H1 (cell line): ENCODE measurements at regions not wholly inside any gene's neighbourhood (a gene's known extent, or its start where the extent isn't known, plus 50 kb on each side); places are given as distances from the start of the nearest gene placed in this dataset.

Experiments
- CTCF ChIA-PET: fragments of 300-600 bp; sonication (Branson Sonifier 250); formaldehyde crosslinking; loops from one replicate; lab custom pipeline; 2021; ENCODE audit not compliant: partially characterized antibody; lab: Charles Lee
- POLR2A ChIA-PET: fragments of 300-600 bp; sonication (Branson Sonifier 250); formaldehyde crosslinking; loops from one replicate; lab custom pipeline; 2021; ENCODE audit warnings: inconsistent platforms; ENCODE audit not compliant: partially characterized antibody; lab: Charles Lee
- DNase-seq, 2 experiments: peaks; one replicate each; pipeline versions ENCODE4 v3.0.0 to v3.0.0-alpha.2; 2010 to 2022; ENCODE audit warnings: low spot score in 2 of 2, low read depth in 1 of 2, mixed read lengths in 1 of 2
- FAIRE-seq: peaks from 2 replicates; lab custom pipeline; 2011; peaks lifted over from hg19 to GRCh38; lab: Jason Lieb, UNC
- H2AFZ ChIP-seq: 2 replicates; pipeline ENCODE4 v1.8.1; 2012; ENCODE audit warnings: low read length, inconsistent platforms
- H2AK5ac ChIP-seq: 2 replicates; pipeline ENCODE4 v1.6.1; 2013; ENCODE audit warnings: low read depth, low read length
- H2BK120ac ChIP-seq: replicated peaks from 2 replicates; pipeline ENCODE3; 2013; ENCODE audit warnings: low read depth, low read length, inconsistent platforms
- H2BK12ac ChIP-seq: 2 replicates; pipeline ENCODE4 v1.6.1; 2013; ENCODE audit warnings: low read depth, low read length
- H2BK15ac ChIP-seq: 2 replicates; pipeline ENCODE4 v1.6.1; 2013; ENCODE audit warnings: low read length
- H2BK20ac ChIP-seq: 2 replicates; pipeline ENCODE4 v1.6.1; 2013; ENCODE audit warnings: low read length
- H2BK5ac ChIP-seq: 2 replicates; pipeline ENCODE4 v1.6.1; 2013; ENCODE audit warnings: low read depth, low read length
- H3K14ac ChIP-seq: 2 replicates; pipeline ENCODE4 v1.6.1; 2013; ENCODE audit warnings: inconsistent platforms; ENCODE audit not compliant: insufficient read length
- H3K18ac ChIP-seq: 2 replicates; pipeline ENCODE4 v1.6.1; 2013; ENCODE audit warnings: low read length; ENCODE audit errors: extremely low read depth
- H3K23ac ChIP-seq: 2 replicates; pipeline ENCODE4 v1.6.1; 2013; ENCODE audit warnings: inconsistent platforms; ENCODE audit not compliant: insufficient read length
- H3K23me2 ChIP-seq: 2 replicates; pipeline ENCODE4 v1.6.1; 2013; ENCODE audit warnings: low read depth, low read length
- H3K27ac ChIP-seq: 2 replicates; pipeline ENCODE4 v1.6.1; 2011; ENCODE audit warnings: low read depth, low read length, inconsistent platforms
- H3K27me3 ChIP-seq, 4 experiments: replicated peaks in 1 of 4; 1 replicate in 1 of 4; 2 replicates in 3 of 4; pipeline versions ENCODE4 v1.6.1 to v1.8.1; 2011 to 2013; ENCODE audit warnings: low read length in 3 of 4, mild to moderate bottlenecking in 3 of 4, inconsistent platforms in 2 of 4, mixed read lengths in 2 of 4, moderate library complexity in 1 of 4; ENCODE audit not compliant: control insufficient read depth in 3 of 4, insufficient read depth in 3 of 4; ENCODE audit errors: extremely low read depth in 1 of 4
- H3K36me3 ChIP-seq, 4 experiments: 2 replicates each; pipeline versions ENCODE4 v1.6.1 to v1.8.1; 2011 to 2013; ENCODE audit warnings: mild to moderate bottlenecking in 4 of 4, low read length in 3 of 4, moderate library complexity in 2 of 4, control low read depth in 1 of 4, inconsistent platforms in 1 of 4; ENCODE audit not compliant: insufficient read depth in 4 of 4, control insufficient read depth in 2 of 4
- H3K4ac ChIP-seq: replicated peaks from 2 replicates; pipeline ENCODE3; 2013; ENCODE audit warnings: low read length, low read depth, mixed read lengths, inconsistent platforms; ENCODE audit not compliant: insufficient read length
- H3K4me1 ChIP-seq, 4 experiments: replicated peaks in 1 of 4; 1 replicate in 1 of 4; 2 replicates in 3 of 4; pipeline versions ENCODE4 v1.6.1 to v1.8.1; 2011 to 2013; ENCODE audit warnings: low read length in 3 of 4, inconsistent platforms in 2 of 4, mixed read lengths in 1 of 4; ENCODE audit not compliant: insufficient read depth in 4 of 4, control insufficient read depth in 3 of 4
- H3K4me2 ChIP-seq, 2 experiments: 2 replicates each; pipeline versions ENCODE4 v1.6.1 to v1.8.1; 2011 to 2013; ENCODE audit warnings: low read depth in 2 of 2, low read length in 2 of 2, control low read depth in 1 of 2, inconsistent platforms in 1 of 2, mild to moderate bottlenecking in 1 of 2; ENCODE audit not compliant: insufficient read depth in 1 of 2
- H3K4me3 ChIP-seq, 4 experiments: fragments of 200-600, 300-600 bp in 1 of 4; sonication (generic), shearing (Covaris generic), sonication (Bioruptor Twin) in 1 of 4; 2 replicates each; pipeline versions ENCODE4 v1.5.1 to v1.8.1; 2011 to 2016; ENCODE audit warnings: low read length in 4 of 4, low read depth in 3 of 4, control low read depth in 2 of 4, inconsistent platforms in 2 of 4, mild to moderate bottlenecking in 2 of 4, mixed read lengths in 1 of 4, moderate library complexity in 1 of 4; ENCODE audit not compliant: insufficient read depth in 2 of 4; ENCODE audit errors: extremely low read depth in 1 of 4
- H3K56ac ChIP-seq: replicated peaks from 2 replicates; pipeline ENCODE3; 2013; ENCODE audit warnings: low read depth, mild to moderate bottlenecking, mixed read lengths, low read length, inconsistent platforms; ENCODE audit not compliant: insufficient read length
- H3K79me1 ChIP-seq: 2 replicates; pipeline ENCODE4 v1.6.1; 2013; ENCODE audit warnings: low read depth, low read length, control low read depth
- H3K79me2 ChIP-seq, 2 experiments: 2 replicates each; pipeline versions ENCODE4 v1.6.1 to v1.8.1; 2012 to 2013; ENCODE audit warnings: low read length in 2 of 2, mild to moderate bottlenecking in 2 of 2, inconsistent platforms in 1 of 2; ENCODE audit not compliant: insufficient read depth in 2 of 2, control insufficient read depth in 1 of 2
- H3K9ac ChIP-seq, 4 experiments: replicated peaks in 1 of 4; 1 replicate in 1 of 4; 2 replicates in 3 of 4; pipeline versions ENCODE4 v1.6.1 to v1.8.1; 2011 to 2013; ENCODE audit warnings: low read depth in 3 of 4, low read length in 3 of 4, control low read depth in 2 of 4, mild to moderate bottlenecking in 2 of 4, moderate library complexity in 2 of 4, inconsistent platforms in 1 of 4; ENCODE audit errors: extremely low read depth in 1 of 4
- H3K9me3 ChIP-seq, 2 experiments: 2 replicates each; pipeline versions ENCODE4 v1.6.1 to v1.8.1; 2012 to 2013; ENCODE audit warnings: mild to moderate bottlenecking in 2 of 2, moderate library complexity in 2 of 2, control low read depth in 1 of 2, inconsistent platforms in 1 of 2, low read depth in 1 of 2, low read length in 1 of 2, mixed read lengths in 1 of 2; ENCODE audit not compliant: insufficient read depth in 2 of 2
- H4K20me1 ChIP-seq, 2 experiments: replicated peaks in 1 of 2; 2 replicates each; pipeline versions ENCODE3 to v1.8.1; 2011 to 2013; ENCODE audit warnings: inconsistent platforms in 2 of 2, low read length in 2 of 2, mild to moderate bottlenecking in 1 of 2; ENCODE audit not compliant: insufficient read depth in 2 of 2, control insufficient read depth in 1 of 2
- H4K5ac ChIP-seq: 2 replicates; pipeline ENCODE4 v1.6.1; 2013; ENCODE audit warnings: low read length, low read depth, mixed read lengths, inconsistent platforms; ENCODE audit not compliant: insufficient read length
- H4K8ac ChIP-seq: 2 replicates; pipeline ENCODE4 v1.8.0; 2013; ENCODE audit warnings: mild to moderate bottlenecking, moderate library complexity, low read length, inconsistent platforms; ENCODE audit not compliant: insufficient read depth; ENCODE audit errors: extremely low read depth
- H4K91ac ChIP-seq: replicated peaks from 2 replicates; pipeline ENCODE3; 2013; ENCODE audit warnings: low read length, mixed read lengths, inconsistent platforms; ENCODE audit not compliant: insufficient read length
- MAX ChIP-seq: IDR thresholded peaks from 2 replicates; pipeline ENCODE4 v1.6.1; 2012; ENCODE audit warnings: inconsistent platforms
- RFX5 ChIP-seq: IDR thresholded peaks from 2 replicates; pipeline ENCODE4 v1.6.1; 2011; ENCODE audit warnings: low read depth, low read length, improper control_type of control experiment, borderline replicate concordance
- SAP30 ChIP-seq: fragments of 300-600 bp; sonication (generic); IDR thresholded peaks from 2 replicates; pipeline ENCODE4 v1.7.1; 2012; ENCODE audit warnings: low read length, moderate library complexity, mild to moderate bottlenecking, inconsistent platforms; ENCODE audit not compliant: insufficient read depth, insufficient replicate concordance
- SUZ12 ChIP-seq: fragments of 200-600 bp; sonication (generic); IDR thresholded peaks from 2 replicates; pipeline ENCODE4 v1.6.1; 2012; ENCODE audit warnings: mild to moderate bottlenecking, inconsistent platforms, low read length, moderate library complexity, mixed read lengths
- TAF1 ChIP-seq: IDR thresholded peaks from 2 replicates; pipeline ENCODE4 v1.6.1; 2011; ENCODE audit warnings: mild to moderate bottlenecking, low read depth, low read length
- TEAD4 ChIP-seq: IDR thresholded peaks from 2 replicates; pipeline ENCODE4 v1.6.1; 2012; ENCODE audit warnings: low read depth, low read length, inconsistent platforms, mixed read lengths
- ZNF274 ChIP-seq: IDR thresholded peaks from 2 replicates; pipeline ENCODE4 v1.7.0; 2012; ENCODE audit warnings: low read length, borderline replicate concordance; ENCODE audit errors: extremely low read depth

GRCh38 chr20:7748624-7749023, 191.6 kb downstream of the HAO1 start:
- H2AK5ac ChIP-seq, result no peak overlapping the region
- no peak overlapping the region for H3K27ac ChIP-seq
- DNase-seq, result no peak
- no peak overlapping the region for H3K9ac ChIP-seq
- H2AFZ ChIP-seq, result no peak overlapping the region
- no peak overlapping the region for H2BK5ac ChIP-seq
- no peaks in the 10 kb centered on the region for H3K9me3 ChIP-seq
- no peaks in the 10 kb centered on the region for H3K4me1 ChIP-seq
- ChIA-PET POLR2A (no interaction called here), CTCF (interaction anchor here (1.2 kb wide), 1 partner anchor 12 kb away, joined by 3 read pairs; no protein-coding TSS in a partner anchor)
- H2BK15ac ChIP-seq, result no peak overlapping the region
- H4K5ac ChIP-seq, result no peak overlapping the region
- H2BK12ac ChIP-seq, result no peak overlapping the region
- no peaks in the 10 kb centered on the region for H3K79me1 ChIP-seq
- no peak overlapping the region for H3K4me3 ChIP-seq
- no peak overlapping the region for H4K91ac ChIP-seq
- H3K14ac ChIP-seq, result no peak overlapping the region
- no peaks in the 10 kb centered on the region for H4K20me1 ChIP-seq
- no peak overlapping the region for H3K18ac ChIP-seq
- H3K79me2 ChIP-seq, result no peaks in the 10 kb centered on the region
- no peak overlapping the region for H2BK20ac ChIP-seq
- no peak for FAIRE-seq
- no peak overlapping the region for H4K8ac ChIP-seq
- H3K23me2 ChIP-seq, result no peaks in the 10 kb centered on the region
- no peak overlapping the region for H3K4me2 ChIP-seq
- no peak overlapping the region for H3K4ac ChIP-seq
- H3K27me3 ChIP-seq, result no peaks in the 10 kb centered on the region
- H3K56ac ChIP-seq, result no peak overlapping the region
- no peaks in the 10 kb centered on the region for H3K36me3 ChIP-seq
- no peak overlapping the region for H2BK120ac ChIP-seq
- H3K23ac ChIP-seq, result no peak overlapping the region
- TF ChIP-seq MAX (no peak), TAF1 (no peak), ZNF274 (no peak), SAP30 (no peak), RFX5 (no peak), SUZ12 (no peak), TEAD4 (no peak)
